ENCODE measurements at regions not wholly inside any gene's neighbourhood (a gene's known extent, or its start where the extent isn't known, plus 50 kb on each side); places are given as distances from the start of the nearest gene placed in this dataset.

GRCh38 chr15:69953051-69953450 lies 144.7 kb downstream of the TLE3 start:
- Histone ChIP-seq H3K27me3 (peaks cover 0 to 8% of the 10 kb centered on the region in 2 donors), H3K9me3 (no peaks in the 10 kb centered on the region), H3K36me3 (no peaks in the 10 kb centered on the region), H3K27ac (no peak overlapping the region), H3K4me3 (no peak overlapping the region), H3K4me1 (no peaks in the 10 kb centered on the region)
- no peak for TF ChIP-seq CTCF (IDR thresholded peaks at IDR 0.05)
- DNase-seq = no peak
- intact Hi-C loops (cut with DNase I; ENCODE audit: low total_unique reads) = no loop called here

GRCh38 chr15:69953816-69954215 lies 143.9 kb downstream of the TLE3 start:
- Histone ChIP-seq H3K9me3 (no peaks in the 10 kb centered on the region), H3K4me1 (no peaks in the 10 kb centered on the region), H3K4me3 (no peak overlapping the region), H3K27me3 (peaks cover 0 to 8% of the 10 kb centered on the region in 2 donors), H3K36me3 (no peaks in the 10 kb centered on the region), H3K27ac (no peak overlapping the region)
- intact Hi-C loops (cut with DNase I; ENCODE audit: low total_unique reads) = no loop called here
- DNase-seq = no peak
- TF ChIP-seq CTCF (IDR thresholded peaks at IDR 0.05) = no peak

- intact Hi-C loops (cut with DNase I; ENCODE audit: low total_unique reads) = no loop called here
- H3K4me3 ChIP-seq = no peak overlapping the region
- H3K9me3 ChIP-seq = no peaks in the 10 kb centered on the region
- TF ChIP-seq CTCF (IDR thresholded peaks at IDR 0.05) = no peak
- H3K27me3 ChIP-seq = peaks cover 0 to 8% of the 10 kb centered on the region in 2 donors
- no peaks in the 10 kb centered on the region for H3K4me1 ChIP-seq
- H3K36me3 ChIP-seq = no peaks in the 10 kb centered on the region
- DNase-seq = no peak
- H3K27ac ChIP-seq = no peak overlapping the region
Observed at GRCh38 chr15:69954666-69955065, 143.1 kb downstream of the TLE3 start.

- DNase-seq = no peak
- peaks cover 0 to 8% of the 10 kb centered on the region in 2 donors for H3K27me3 ChIP-seq
- H3K36me3 ChIP-seq = no peaks in the 10 kb centered on the region
- no peak for TF ChIP-seq CTCF (IDR thresholded peaks at IDR 0.05)
- intact Hi-C loops (cut with DNase I; ENCODE audit: low total_unique reads) = no loop called here
- H3K27ac ChIP-seq = no peak overlapping the region
- no peak overlapping the region for H3K4me3 ChIP-seq
- no peaks in the 10 kb centered on the region for H3K4me1 ChIP-seq
- H3K9me3 ChIP-seq = no peaks in the 10 kb centered on the region
Observed at GRCh38 chr15:69955240-69955894, 142.3 kb downstream of the TLE3 start.

- intact Hi-C loops (cut with DNase I; ENCODE audit: low total_unique reads) = no loop called here
- no peak for TF ChIP-seq CTCF (IDR thresholded peaks at IDR 0.05)
- Histone ChIP-seq H3K4me1 (no peaks in the 10 kb centered on the region), H3K27ac (no peak overlapping the region), H3K4me3 (no peak overlapping the region), H3K27me3 (peaks cover 0 to 8% of the 10 kb centered on the region in 2 donors), H3K9me3 (no peaks in the 10 kb centered on the region), H3K36me3 (no peaks in the 10 kb centered on the region)
- DNase-seq = no peak
Observed at GRCh38 chr15:69956417-69956816, 141.3 kb downstream of the TLE3 start.

- Histone ChIP-seq H3K9me3 (no peaks in the 10 kb centered on the region), H3K4me1 (no peaks in the 10 kb centered on the region), H3K27me3 (peaks cover 0 to 8% of the 10 kb centered on the region in 2 donors), H3K36me3 (no peaks in the 10 kb centered on the region), H3K27ac (no peak overlapping the region), H3K4me3 (no peak overlapping the region)
- no peak for TF ChIP-seq CTCF (IDR thresholded peaks at IDR 0.05)
- intact Hi-C loops (cut with DNase I; ENCODE audit: low total_unique reads) = no loop called here
- no peak for DNase-seq
Observed at GRCh38 chr15:69957175-69957574, 140.5 kb downstream of the TLE3 start.
